ENCODE measurements at regions not wholly inside any gene's neighbourhood (a gene's known extent, or its start where the extent isn't known, plus 50 kb on each side); places are given as distances from the start of the nearest gene placed in this dataset.

DNA sequence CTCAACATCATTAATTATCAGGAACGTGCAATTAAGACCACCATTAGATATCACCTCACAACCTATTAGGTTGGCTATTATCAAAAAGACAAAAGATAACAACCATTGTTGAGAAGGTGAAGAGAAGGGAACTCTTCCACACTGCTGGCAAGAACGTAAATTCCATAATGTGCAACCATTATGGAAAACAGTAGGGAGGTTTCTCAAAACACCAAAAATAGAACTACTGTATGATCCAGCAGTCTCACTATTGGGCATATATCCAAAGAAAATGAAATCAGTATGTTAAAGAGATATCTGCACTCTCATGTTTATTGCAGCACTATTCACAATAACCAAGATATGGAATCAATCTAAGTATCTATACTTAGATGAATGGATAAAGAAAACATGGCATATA lies 51.6 kb upstream of the OR4E1 start:
- H3K36me3 ChIP-seq (ENCODE audit: low read depth, low read length), result no peaks in the 10 kb centered on the region
- DNase-seq (no peak), ATAC-seq (no peak)
- H4K20me1 ChIP-seq (ENCODE audit: low read length), result no peaks in the 10 kb centered on the region
- ChIA-PET POLR2A (ENCODE audit: unreplicated experiment) (no interaction called here), CTCF (no interaction called here)
- no peak overlapping the region for H2AFZ ChIP-seq (ENCODE audit: low read length)
- intact Hi-C loops (cut with micrococcal nuclease), result no loop called here
- H3K4me3 ChIP-seq (ENCODE audit: low read length), result no peak overlapping the region
- peaks cover 67% of the 10 kb centered on the region for H3K27me3 ChIP-seq (ENCODE audit: low read length)
- H3K79me2 ChIP-seq (ENCODE audit: low read length), result no peaks in the 10 kb centered on the region
- H3K4me2 ChIP-seq (ENCODE audit: low read length), result no peak overlapping the region
- H3K9me3 ChIP-seq (ENCODE audit: low read length), result no peaks in the 10 kb centered on the region
- no peak overlapping the region for H3K27ac ChIP-seq (ENCODE audit: low read length)
- no peaks in the 10 kb centered on the region for H3F3A ChIP-seq (ENCODE audit: low read length, unreplicated experiment)
- TF ChIP-seq EZH2 (IDR thresholded peaks at IDR 0.05; ENCODE audit: low read length, unreplicated experiment) (no peak), CTCF (conservative IDR thresholded peaks at IDR 0.05; ENCODE audit: low read depth, low read length) (no peak), EZH2phosphoT487 (IDR thresholded peaks at IDR 0.05; ENCODE audit: borderline replicate concordance, low read length) (no peak)
- BruUV-seq (replicated peaks), result no TSS peak
- H3K9me2 ChIP-seq (replicated peaks; ENCODE audit: low read length), result no peaks in the 10 kb centered on the region
- H3K9ac ChIP-seq (ENCODE audit: low read length), result no peak overlapping the region
- H3K4me1 ChIP-seq (ENCODE audit: insufficient read depth, low read length), result no peaks in the 10 kb centered on the region

DNA sequence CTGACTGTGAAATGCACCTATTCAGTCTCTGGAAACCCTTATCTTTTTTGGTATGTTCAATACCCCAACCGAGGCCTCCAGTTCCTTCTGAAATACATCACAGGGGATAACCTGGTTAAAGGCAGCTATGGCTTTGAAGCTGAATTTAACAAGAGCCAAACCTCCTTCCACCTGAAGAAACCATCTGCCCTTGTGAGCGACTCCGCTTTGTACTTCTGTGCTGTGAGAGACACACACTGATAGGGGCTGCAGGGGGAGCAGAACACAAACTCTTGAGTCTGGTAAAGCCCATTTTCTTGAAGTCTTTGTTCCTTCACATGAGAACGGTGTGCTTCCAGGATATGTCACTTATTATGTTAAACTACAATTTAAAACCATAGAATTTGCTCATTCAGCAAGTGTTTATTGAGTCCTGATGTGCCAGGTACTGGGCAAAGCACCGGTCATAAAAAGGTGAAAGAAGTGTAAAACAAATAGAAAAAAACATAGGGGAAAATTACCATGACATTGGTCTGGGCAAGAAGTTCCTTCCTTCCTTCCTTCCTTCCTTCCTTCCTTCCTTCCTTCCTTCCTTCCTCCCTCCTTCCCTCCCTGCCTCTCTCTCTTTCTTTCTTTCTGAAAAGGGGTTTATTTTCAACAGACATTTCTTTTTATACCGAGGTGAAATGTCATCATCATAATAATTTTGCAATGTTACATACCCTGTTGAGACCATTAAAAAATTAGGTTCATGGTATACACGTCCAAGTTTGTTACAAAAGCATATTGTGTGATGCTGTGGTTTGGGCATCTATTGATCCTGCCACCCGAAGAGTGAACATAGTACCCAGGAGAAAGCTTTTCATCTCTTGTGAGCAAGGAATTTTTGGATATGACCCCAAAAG lies 50.7 kb upstream of the OR4E1 start:
- no peaks in the 10 kb centered on the region for H3K4me1 ChIP-seq (ENCODE audit: insufficient read depth, low read length)
- H3K9me2 ChIP-seq (replicated peaks; ENCODE audit: low read length), result no peaks in the 10 kb centered on the region
- no peak for TF ChIP-seq EZH2 (IDR thresholded peaks at IDR 0.05; ENCODE audit: low read length, unreplicated experiment)
- TF ChIP-seq EZH2phosphoT487 (IDR thresholded peaks at IDR 0.05; ENCODE audit: borderline replicate concordance, low read length), result no peak
- TF ChIP-seq CTCF (conservative IDR thresholded peaks at IDR 0.05; ENCODE audit: low read depth, low read length), result no peak
- ChIA-PET CTCF (no interaction called here), POLR2A (ENCODE audit: unreplicated experiment) (no interaction called here)
- no peaks in the 10 kb centered on the region for H3K9me3 ChIP-seq (ENCODE audit: low read length)
- intact Hi-C loops (cut with micrococcal nuclease), result no loop called here
- BruUV-seq (replicated peaks), result no TSS peak
- no peak overlapping the region for H3K4me2 ChIP-seq (ENCODE audit: low read length)
- H3K9ac ChIP-seq (ENCODE audit: low read length), result no peak overlapping the region
- no peak overlapping the region for H2AFZ ChIP-seq (ENCODE audit: low read length)
- ATAC-seq (no peak), DNase-seq (no peak)
- no peaks in the 10 kb centered on the region for H4K20me1 ChIP-seq (ENCODE audit: low read length)
- no peaks in the 10 kb centered on the region for H3K36me3 ChIP-seq (ENCODE audit: low read depth, low read length)
- H3K27me3 ChIP-seq (ENCODE audit: low read length), result peaks cover 67% of the 10 kb centered on the region
- no peak overlapping the region for H3K27ac ChIP-seq (ENCODE audit: low read length)
- H3K79me2 ChIP-seq (ENCODE audit: low read length), result no peaks in the 10 kb centered on the region
- H3K4me3 ChIP-seq (ENCODE audit: low read length), result no peak overlapping the region
- H3F3A ChIP-seq (ENCODE audit: low read length, unreplicated experiment), result no peaks in the 10 kb centered on the region

DNA sequence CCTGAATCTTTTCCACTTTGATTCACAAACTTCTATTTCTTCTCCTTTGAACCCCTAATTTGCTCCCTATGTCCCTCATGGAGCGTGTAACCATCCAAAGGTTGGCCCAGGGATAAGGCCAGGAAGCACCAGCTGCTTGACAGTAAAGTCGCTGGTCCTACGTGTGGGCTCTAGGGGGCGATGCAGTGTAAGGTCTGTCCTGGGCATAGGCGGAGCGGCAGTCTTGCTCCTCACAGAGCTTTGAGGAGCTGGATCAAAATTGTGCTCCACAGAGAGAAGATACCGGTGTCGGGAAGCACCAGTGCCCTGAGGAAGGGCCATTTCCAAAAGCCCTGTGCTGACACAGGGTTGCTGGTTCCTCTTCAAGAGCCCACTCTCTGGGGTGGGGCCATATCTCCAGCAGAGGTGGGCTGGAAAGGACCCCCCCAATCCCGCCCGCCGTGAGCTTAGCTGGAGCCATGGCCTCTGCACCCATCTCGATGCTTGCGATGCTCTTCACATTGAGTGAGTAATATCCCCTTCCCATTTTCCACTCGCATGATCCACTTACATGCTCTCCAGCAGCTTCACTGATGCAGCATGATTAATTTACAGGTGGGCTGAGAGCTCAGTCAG lies 49.9 kb upstream of the OR4E1 start:
- ChIA-PET POLR2A (ENCODE audit: unreplicated experiment) (no interaction called here), CTCF (interaction anchor here (0.9 kb wide), 1 partner anchor 11 kb away, joined by 3 read pairs; no protein-coding TSS in a partner anchor)
- DNase-seq (peak; percentile 32), ATAC-seq (no peak)
- no TSS peak for BruUV-seq (replicated peaks)
- no peak for TF ChIP-seq EZH2phosphoT487 (IDR thresholded peaks at IDR 0.05; ENCODE audit: borderline replicate concordance, low read length)
- TF ChIP-seq CTCF (conservative IDR thresholded peaks at IDR 0.05; ENCODE audit: low read depth, low read length), result peak; percentile 55
- Histone ChIP-seq H4K20me1 (ENCODE audit: low read length) (no peaks in the 10 kb centered on the region), H3K4me2 (ENCODE audit: low read length) (no peak overlapping the region), H3K36me3 (ENCODE audit: low read depth, low read length) (no peaks in the 10 kb centered on the region), H3K9ac (ENCODE audit: low read length) (no peak overlapping the region), H3K27ac (ENCODE audit: low read length) (no peak overlapping the region), H3K4me3 (ENCODE audit: low read length) (no peak overlapping the region), H3K9me2 (replicated peaks; ENCODE audit: low read length) (no peaks in the 10 kb centered on the region), H3K27me3 (ENCODE audit: low read length) (peaks cover 64% of the 10 kb centered on the region), H3K9me3 (ENCODE audit: low read length) (no peaks in the 10 kb centered on the region), H3K79me2 (ENCODE audit: low read length) (no peaks in the 10 kb centered on the region), H3K4me1 (ENCODE audit: insufficient read depth, low read length) (no peaks in the 10 kb centered on the region), H3F3A (ENCODE audit: low read length, unreplicated experiment) (no peaks in the 10 kb centered on the region), H2AFZ (ENCODE audit: low read length) (no peak overlapping the region)
- intact Hi-C loops (cut with micrococcal nuclease), result no loop called here
